PC-3 (cell line): ENCODE measurements at regions not wholly inside any gene's neighbourhood (a gene's known extent, or its start where the extent isn't known, plus 50 kb on each side); places are given as distances from the start of the nearest gene placed in this dataset.

ENCODE experiments used
- CTCF ChIP-seq: fragments of 300-600 bp; sonication (generic); conservative IDR thresholded peaks from 2 replicates; pipeline ENCODE4 v1.5.1; 2017; ENCODE audit warnings: antibody characterized with exemption, low read depth, mild to moderate bottlenecking, low read length
- EZH2 ChIP-seq: fragments of 300-600 bp; sonication (generic); IDR thresholded peaks from one replicate; pipeline ENCODE4 v1.6.1; 2017; ENCODE audit warnings: antibody characterized with exemption, mild to moderate bottlenecking, low read length; ENCODE audit not compliant: unreplicated experiment
- EZH2phosphoT487 ChIP-seq: fragments of 300-600 bp; sonication (generic); IDR thresholded peaks from 2 replicates; pipeline ENCODE4 v1.6.1; 2018; ENCODE audit warnings: mild to moderate bottlenecking, antibody characterized with exemption, low read length, borderline replicate concordance

- TF ChIP-seq CTCF: no peak
- no peak for TF ChIP-seq EZH2
- TF ChIP-seq EZH2phosphoT487: no peak
Measured at GRCh38 chr6:6842291-6842690, 253.8 kb downstream of the LY86 start.
